NT2/D1 (cell line): ENCODE measurements at regions not wholly inside any gene's neighbourhood (a gene's known extent, or its start where the extent isn't known, plus 50 kb on each side); places are given as distances from the start of the nearest gene placed in this dataset.

ENCODE experiments used
- SUZ12 ChIP-seq: IDR thresholded peaks from 2 replicates; pipeline ENCODE4 v1.6.1; 2011; ENCODE audit not compliant: insufficient read length, insufficient read depth; ENCODE audit errors: extremely low read depth
- YY1 ChIP-seq: IDR thresholded peaks from 2 replicates; pipeline ENCODE4 v1.6.1; 2011; ENCODE audit not compliant: insufficient read length, insufficient read depth
- ZNF274 ChIP-seq: IDR thresholded peaks from 2 replicates; pipeline ENCODE4 v1.6.1; 2011; ENCODE audit warnings: mild to moderate bottlenecking, low read depth, low read length

DNA sequence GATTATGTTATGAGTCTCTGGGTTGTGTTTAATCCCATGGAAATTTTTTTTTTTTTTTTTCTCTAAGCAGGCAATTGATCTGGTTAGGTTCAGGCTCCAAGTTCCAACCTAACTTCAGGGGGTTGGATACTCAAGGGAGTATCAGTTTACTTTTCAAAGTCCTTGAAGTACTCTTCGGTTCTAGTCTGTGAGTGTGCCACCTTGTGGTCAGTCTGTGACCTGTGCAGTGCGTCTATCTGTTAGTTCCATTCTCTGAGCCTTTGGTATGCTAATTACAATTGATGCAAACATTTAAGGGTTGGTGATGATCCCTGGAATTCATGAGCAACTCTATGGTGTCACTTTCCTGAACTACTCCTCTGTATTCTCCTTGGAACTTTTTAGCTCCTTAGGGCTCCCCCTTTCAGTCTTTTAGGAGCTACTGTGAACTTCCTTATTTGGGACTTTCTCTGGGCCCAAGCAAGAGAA, 342.0 kb downstream of the SOX4 start:
- TF ChIP-seq ZNF274 (no peak), YY1 (no peak), SUZ12 (no peak)
